ENCODE measurements at regions not wholly inside any gene's neighbourhood (a gene's known extent, or its start where the extent isn't known, plus 50 kb on each side); places are given as distances from the start of the nearest gene placed in this dataset.

DNA sequence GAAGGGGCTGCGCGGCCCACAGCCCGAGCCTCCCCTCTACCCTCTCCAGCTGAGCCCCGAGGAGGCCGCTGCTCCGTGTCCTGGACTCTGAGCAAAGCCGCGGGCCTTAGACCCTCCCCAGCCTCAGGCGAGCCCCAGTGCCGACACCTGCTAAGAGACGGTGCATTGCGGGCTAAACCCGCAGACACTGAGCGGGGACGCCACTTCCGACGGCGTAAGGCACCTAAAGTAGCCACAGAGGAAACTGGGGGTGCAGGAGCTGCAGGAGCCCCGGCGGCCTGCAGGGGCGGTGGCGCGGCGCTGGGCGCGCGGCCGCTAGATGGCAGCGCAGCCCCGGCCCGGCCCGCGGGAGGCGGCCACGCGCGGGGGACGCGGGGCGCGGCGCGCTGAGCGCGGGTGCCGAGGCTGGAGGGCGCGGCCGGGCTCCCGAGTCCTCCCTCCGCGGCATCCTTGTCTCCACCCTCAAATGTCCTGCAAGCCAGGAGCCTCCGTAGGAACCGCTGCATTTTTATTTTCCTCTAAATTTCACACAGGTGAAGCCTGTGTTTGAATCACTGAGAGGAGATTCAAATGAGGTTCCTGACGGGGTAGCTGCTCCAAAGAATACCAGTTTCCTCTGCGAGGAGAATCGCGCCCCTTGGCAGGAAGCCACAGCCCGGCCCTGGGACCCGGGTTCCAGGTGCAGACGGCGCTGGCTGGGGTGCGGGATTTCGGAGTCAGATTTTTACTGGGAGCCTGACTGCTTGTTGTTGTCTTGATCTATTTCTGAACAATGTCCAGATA is 650.5 kb downstream of the GALR1 start:
- no peaks in the 10 kb centered on the region for H3K9me3 ChIP-seq (ENCODE audit: control insufficient read depth in 1 of 2, low read length in 2 of 2)
- H3K4me3 ChIP-seq (ENCODE audit: low read depth in 1 of 2, low read length in 2 of 2) = peak overlapping the region in 1 of 2 donors; percentile 51
- H3K4me1 ChIP-seq (ENCODE audit: control insufficient read depth in 1 of 2, insufficient read depth in 2 of 2, low read length in 2 of 2) = peaks cover 0 to 5% of the 10 kb centered on the region in 2 donors
- H3K27me3 ChIP-seq (ENCODE audit: low read depth, low read length) = no peaks in the 10 kb centered on the region
- H3K36me3 ChIP-seq (ENCODE audit: control insufficient read depth in 1 of 2, insufficient read depth in 2 of 2, low read length in 2 of 2) = no peaks in the 10 kb centered on the region
- no peak overlapping the region for H3K27ac ChIP-seq (ENCODE audit: low read length)

DNA sequence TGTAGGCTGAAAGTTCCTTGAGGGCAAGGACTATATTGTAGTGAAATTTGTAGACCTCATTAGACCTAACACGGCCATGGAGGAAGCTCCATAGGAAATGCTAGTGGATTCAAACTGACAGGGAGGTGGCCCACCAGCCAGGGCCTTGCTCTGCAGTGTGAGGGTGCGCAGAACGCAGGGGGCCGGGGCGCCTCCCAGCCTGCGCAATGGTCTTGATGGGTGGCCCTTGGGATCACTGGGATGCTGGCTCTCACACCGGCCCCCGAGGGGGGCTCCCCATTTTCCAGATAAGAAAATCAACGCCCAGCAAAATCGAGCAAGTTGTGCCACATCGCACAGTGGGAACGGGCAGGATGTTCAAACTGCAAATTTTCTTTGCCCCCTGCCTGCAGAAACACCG is 655.4 kb downstream of the GALR1 start:
- Histone ChIP-seq H3K4me1 (ENCODE audit: control insufficient read depth in 1 of 2, insufficient read depth in 2 of 2, low read length in 2 of 2) (peaks cover 0 to under 1% of the 10 kb centered on the region in 2 donors), H3K9me3 (ENCODE audit: control insufficient read depth in 1 of 2, low read length in 2 of 2) (no peaks in the 10 kb centered on the region), H3K27ac (ENCODE audit: low read length) (no peak overlapping the region), H3K4me3 (ENCODE audit: low read depth in 1 of 2, low read length in 2 of 2) (no peak overlapping the region), H3K36me3 (ENCODE audit: control insufficient read depth in 1 of 2, insufficient read depth in 2 of 2, low read length in 2 of 2) (no peaks in the 10 kb centered on the region), H3K27me3 (ENCODE audit: low read depth, low read length) (no peaks in the 10 kb centered on the region)

DNA sequence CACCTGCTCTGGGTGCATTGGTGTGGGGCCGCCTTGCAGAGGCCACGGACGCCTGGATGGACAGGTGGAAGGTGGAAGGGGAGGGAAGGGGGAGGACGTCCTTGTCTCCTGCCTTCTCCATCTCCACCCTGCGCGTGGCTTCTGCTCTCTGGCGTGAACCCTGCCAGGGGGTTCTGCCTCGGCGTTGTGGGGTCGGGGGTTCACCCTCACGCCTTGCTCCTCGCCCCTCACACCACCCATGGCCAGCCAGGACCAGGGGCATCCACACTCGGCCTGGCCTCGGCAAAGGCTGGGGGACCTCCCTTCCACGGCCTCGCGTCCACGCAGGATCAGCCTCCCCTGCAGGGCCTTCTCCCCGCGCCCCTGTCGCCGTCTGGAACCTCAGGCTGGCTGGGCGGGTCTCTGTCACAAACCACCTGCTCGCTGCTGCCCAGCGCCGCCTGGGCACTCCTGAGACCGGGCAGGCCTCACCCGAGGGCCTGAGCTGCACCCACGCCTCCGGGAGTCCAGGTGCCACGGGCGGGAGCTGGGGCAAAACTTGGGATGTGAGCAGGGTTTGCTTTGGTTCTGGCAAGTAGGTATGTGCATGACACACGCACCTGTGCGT is 655.9 kb downstream of the GALR1 start:
- Histone ChIP-seq H3K4me1 (ENCODE audit: control insufficient read depth in 1 of 2, insufficient read depth in 2 of 2, low read length in 2 of 2) (no peaks in the 10 kb centered on the region), H3K9me3 (ENCODE audit: control insufficient read depth in 1 of 2, low read length in 2 of 2) (no peaks in the 10 kb centered on the region), H3K36me3 (ENCODE audit: control insufficient read depth in 1 of 2, insufficient read depth in 2 of 2, low read length in 2 of 2) (no peaks in the 10 kb centered on the region), H3K27me3 (ENCODE audit: low read depth, low read length) (no peaks in the 10 kb centered on the region), H3K27ac (ENCODE audit: low read length) (no peak overlapping the region), H3K4me3 (ENCODE audit: low read depth in 1 of 2, low read length in 2 of 2) (no peak overlapping the region)

DNA sequence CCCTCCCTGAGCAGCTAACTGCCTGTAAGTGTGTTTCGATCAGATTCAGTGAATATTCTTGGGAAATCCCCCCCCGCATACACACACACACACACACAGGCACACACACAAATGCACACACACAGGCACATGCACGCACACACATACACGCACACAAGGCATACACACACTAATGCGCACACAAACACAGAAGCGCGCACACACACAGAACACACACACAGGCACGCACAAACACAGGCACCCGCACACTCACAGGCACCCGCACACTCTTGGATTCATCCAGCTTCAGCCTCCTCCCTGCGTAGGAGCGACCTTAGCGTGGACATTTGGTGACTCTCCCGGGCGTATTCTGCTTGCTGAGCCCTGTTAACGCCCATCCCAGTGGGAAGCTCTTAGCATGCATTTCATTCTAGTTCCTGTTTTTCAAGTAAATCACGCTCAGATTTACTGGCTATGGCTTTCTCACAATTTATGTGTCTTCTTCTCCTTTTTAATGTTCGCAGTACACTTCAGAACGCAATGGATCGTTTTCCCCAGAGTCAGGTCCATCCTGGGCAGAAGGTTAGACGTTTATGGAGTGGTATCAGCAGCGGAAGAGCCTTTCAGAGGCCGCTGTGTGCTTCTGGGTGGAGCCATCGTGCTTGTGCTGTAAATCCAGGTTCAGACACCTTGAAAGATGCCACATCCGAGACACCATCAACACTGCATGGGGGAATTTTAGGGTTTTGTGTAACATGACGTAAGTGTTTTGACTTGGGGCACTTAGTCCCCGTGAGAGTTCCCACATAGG is 656.6 kb downstream of the GALR1 start:
- H3K27me3 ChIP-seq (ENCODE audit: low read depth, low read length) = no peaks in the 10 kb centered on the region
- H3K4me3 ChIP-seq (ENCODE audit: low read depth in 1 of 2, low read length in 2 of 2) = no peak overlapping the region
- no peaks in the 10 kb centered on the region for H3K36me3 ChIP-seq (ENCODE audit: control insufficient read depth in 1 of 2, insufficient read depth in 2 of 2, low read length in 2 of 2)
- H3K9me3 ChIP-seq (ENCODE audit: control insufficient read depth in 1 of 2, low read length in 2 of 2) = no peaks in the 10 kb centered on the region
- H3K27ac ChIP-seq (ENCODE audit: low read length) = no peak overlapping the region
- H3K4me1 ChIP-seq (ENCODE audit: control insufficient read depth in 1 of 2, insufficient read depth in 2 of 2, low read length in 2 of 2) = no peaks in the 10 kb centered on the region

DNA sequence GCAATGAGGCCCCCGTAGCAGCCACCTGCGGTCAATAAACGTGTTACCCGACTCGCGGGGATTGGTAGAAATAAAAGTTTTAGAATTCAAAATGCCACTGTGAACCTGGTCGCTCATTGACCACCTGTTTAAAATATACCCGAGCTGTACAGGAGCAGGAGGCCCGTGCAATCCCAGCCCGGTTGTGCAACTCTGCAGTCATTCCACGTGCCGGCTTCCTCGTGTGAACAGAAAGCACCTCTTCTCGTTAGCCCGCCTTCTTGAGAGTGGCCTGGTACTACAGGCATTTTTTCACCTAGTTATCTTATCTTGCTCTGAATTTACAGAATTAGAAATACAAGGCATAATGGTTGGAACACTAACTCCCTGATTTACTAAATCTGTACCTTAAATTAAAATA is 660.7 kb downstream of the GALR1 start:
- H3K36me3 ChIP-seq (ENCODE audit: control insufficient read depth in 1 of 2, insufficient read depth in 2 of 2, low read length in 2 of 2) = no peaks in the 10 kb centered on the region
- no peaks in the 10 kb centered on the region for H3K9me3 ChIP-seq (ENCODE audit: control insufficient read depth in 1 of 2, low read length in 2 of 2)
- no peak overlapping the region for H3K4me3 ChIP-seq (ENCODE audit: low read depth in 1 of 2, low read length in 2 of 2)
- H3K4me1 ChIP-seq (ENCODE audit: control insufficient read depth in 1 of 2, insufficient read depth in 2 of 2, low read length in 2 of 2) = no peaks in the 10 kb centered on the region
- H3K27me3 ChIP-seq (ENCODE audit: low read depth, low read length) = no peaks in the 10 kb centered on the region
- H3K27ac ChIP-seq (ENCODE audit: low read length) = no peak overlapping the region

DNA sequence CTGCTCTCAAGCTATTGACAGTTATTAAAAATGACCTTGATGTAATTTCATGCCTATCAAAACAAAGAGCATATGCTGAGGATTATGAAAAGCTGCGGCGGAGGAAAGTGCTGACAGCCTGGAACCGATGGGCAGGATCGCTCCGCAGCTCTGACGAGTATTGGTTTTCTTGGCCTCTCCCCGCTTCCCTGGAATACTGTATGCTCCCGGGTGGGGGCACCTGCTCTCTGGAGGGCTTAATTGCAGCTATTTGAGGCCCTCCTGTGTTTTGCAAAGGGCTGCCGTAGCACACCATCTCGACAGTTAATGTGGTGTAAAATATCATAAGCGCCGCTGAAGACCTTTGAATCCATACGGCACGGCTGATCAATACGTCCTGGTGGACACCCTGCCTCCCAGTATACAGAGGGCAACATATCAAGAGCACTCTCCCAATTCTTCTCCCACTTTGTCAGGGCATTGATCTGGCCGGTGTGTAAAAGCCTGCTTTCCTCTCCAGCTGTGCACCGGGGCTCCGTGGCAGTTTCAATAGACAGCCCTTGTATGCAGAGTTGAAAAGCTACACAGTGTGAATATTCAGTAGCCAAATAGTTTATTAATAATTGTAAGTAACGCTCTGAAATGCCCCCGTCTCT is 662.4 kb downstream of the GALR1 start:
- H3K27ac ChIP-seq (ENCODE audit: low read length) = no peak overlapping the region

DNA sequence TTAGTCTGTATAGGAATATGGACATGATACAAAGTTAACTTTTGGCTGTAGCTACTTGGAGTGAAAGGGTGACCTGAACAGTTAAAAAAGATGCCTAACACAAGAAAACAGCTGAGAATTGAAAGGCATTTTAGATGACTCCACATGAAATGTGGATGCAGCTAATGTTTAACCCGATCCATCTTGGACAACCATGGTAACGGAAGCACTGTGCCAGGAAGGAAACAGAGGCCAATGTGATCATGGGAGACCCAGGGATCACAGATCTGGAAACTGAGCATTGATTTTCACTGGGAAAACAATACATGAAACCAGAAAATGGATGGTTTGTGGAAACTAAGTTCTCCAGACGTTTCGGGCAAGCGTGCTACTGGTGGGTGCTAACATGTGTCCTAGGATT is 669.1 kb downstream of the GALR1 start:
- Histone ChIP-seq H3K27me3 (ENCODE audit: low read depth, low read length) (no peaks in the 10 kb centered on the region), H3K36me3 (ENCODE audit: control insufficient read depth in 1 of 2, insufficient read depth in 2 of 2, low read length in 2 of 2) (no peaks in the 10 kb centered on the region), H3K9me3 (ENCODE audit: control insufficient read depth in 1 of 2, low read length in 2 of 2) (no peaks in the 10 kb centered on the region), H3K4me1 (ENCODE audit: control insufficient read depth in 1 of 2, insufficient read depth in 2 of 2, low read length in 2 of 2) (no peaks in the 10 kb centered on the region), H3K27ac (ENCODE audit: low read length) (no peak overlapping the region), H3K4me3 (ENCODE audit: low read depth in 1 of 2, low read length in 2 of 2) (no peak overlapping the region)

More for the DNA sequence above, 662.4 kb downstream of the GALR1 start:
- Histone ChIP-seq H3K9me3 (ENCODE audit: control insufficient read depth in 1 of 2, low read length in 2 of 2) (no peaks in the 10 kb centered on the region), H3K4me3 (ENCODE audit: low read depth in 1 of 2, low read length in 2 of 2) (no peak overlapping the region), H3K27me3 (ENCODE audit: low read depth, low read length) (no peaks in the 10 kb centered on the region), H3K36me3 (ENCODE audit: control insufficient read depth in 1 of 2, insufficient read depth in 2 of 2, low read length in 2 of 2) (no peaks in the 10 kb centered on the region), H3K4me1 (ENCODE audit: control insufficient read depth in 1 of 2, insufficient read depth in 2 of 2, low read length in 2 of 2) (no peaks in the 10 kb centered on the region)

DNA sequence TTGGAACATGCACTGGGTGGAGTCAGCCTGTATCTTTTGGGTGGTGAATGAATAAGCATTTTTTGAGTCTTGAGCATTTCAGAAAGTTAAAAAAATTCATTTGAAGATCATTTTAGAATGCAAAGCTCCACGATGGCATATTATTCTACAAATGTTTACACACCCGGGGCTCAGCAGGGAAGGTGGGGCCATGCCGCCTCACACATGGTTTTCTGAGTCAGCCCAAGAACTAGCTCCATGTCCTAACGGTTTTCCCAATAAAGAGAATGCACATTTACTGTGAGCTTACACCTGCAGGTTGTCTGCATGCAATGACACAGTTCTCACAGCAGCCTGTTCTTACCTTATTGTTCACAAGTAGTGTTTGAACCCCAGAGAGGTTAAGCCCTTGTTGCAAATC is 670.3 kb downstream of the GALR1 start:
- Histone ChIP-seq H3K36me3 (ENCODE audit: control insufficient read depth in 1 of 2, insufficient read depth in 2 of 2, low read length in 2 of 2) (no peaks in the 10 kb centered on the region), H3K4me1 (ENCODE audit: control insufficient read depth in 1 of 2, insufficient read depth in 2 of 2, low read length in 2 of 2) (no peaks in the 10 kb centered on the region)

DNA sequence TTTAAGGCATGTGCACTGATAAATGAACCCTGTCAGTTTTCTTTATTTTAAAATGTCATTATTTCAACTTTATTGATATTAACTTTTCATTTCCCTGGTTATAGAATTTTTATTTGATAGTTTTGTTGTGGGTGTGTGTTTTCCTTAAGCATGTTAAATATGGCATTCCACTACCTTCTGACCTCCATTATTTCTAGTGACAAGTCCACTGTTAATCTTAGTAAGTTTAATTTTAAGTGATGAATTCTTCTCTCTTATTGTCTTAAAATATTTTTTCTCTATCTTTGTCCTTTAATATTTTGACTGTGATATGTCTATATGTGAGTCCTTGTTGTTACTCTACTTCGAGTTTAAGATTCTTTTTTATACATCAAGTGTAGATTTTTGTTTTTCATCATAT is 685.7 kb downstream of the GALR1 start:
- H3K9me3 ChIP-seq (ENCODE audit: control insufficient read depth in 1 of 2, low read length in 2 of 2) = no peaks in the 10 kb centered on the region
- H3K4me1 ChIP-seq (ENCODE audit: control insufficient read depth in 1 of 2, insufficient read depth in 2 of 2, low read length in 2 of 2) = no peaks in the 10 kb centered on the region
- H3K27ac ChIP-seq (ENCODE audit: low read length) = no peak overlapping the region
- no peaks in the 10 kb centered on the region for H3K27me3 ChIP-seq (ENCODE audit: low read depth, low read length)
- H3K4me3 ChIP-seq (ENCODE audit: low read depth in 1 of 2, low read length in 2 of 2) = no peak overlapping the region
- H3K36me3 ChIP-seq (ENCODE audit: control insufficient read depth in 1 of 2, insufficient read depth in 2 of 2, low read length in 2 of 2) = no peaks in the 10 kb centered on the region

More for the DNA sequence above, 670.3 kb downstream of the GALR1 start:
- Histone ChIP-seq H3K27ac (ENCODE audit: low read length) (no peak overlapping the region), H3K9me3 (ENCODE audit: control insufficient read depth in 1 of 2, low read length in 2 of 2) (no peaks in the 10 kb centered on the region), H3K4me3 (ENCODE audit: low read depth in 1 of 2, low read length in 2 of 2) (no peak overlapping the region), H3K27me3 (ENCODE audit: low read depth, low read length) (no peaks in the 10 kb centered on the region)

DNA sequence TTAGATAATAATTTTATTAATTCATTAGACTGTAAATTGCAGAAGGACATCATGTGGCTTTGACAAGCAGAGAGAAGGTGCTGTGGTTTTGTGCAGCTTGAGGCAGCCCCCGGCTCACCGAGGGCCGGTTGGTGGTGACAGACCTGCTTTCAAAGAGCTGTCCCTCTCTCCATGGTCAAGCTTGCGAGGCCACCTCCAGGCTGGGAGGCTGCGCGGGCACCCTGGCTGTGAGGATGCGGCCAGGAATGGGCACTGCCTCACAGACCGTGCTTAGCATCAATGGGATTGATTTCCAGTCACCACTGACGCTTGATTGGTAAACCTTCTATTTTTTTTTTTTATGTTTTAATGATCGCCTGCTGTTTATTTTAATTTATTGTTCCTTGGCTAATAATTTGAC is 690.9 kb downstream of the GALR1 start:
- Histone ChIP-seq H3K4me3 (ENCODE audit: low read depth in 1 of 2, low read length in 2 of 2) (no peak overlapping the region), H3K36me3 (ENCODE audit: control insufficient read depth in 1 of 2, insufficient read depth in 2 of 2, low read length in 2 of 2) (no peaks in the 10 kb centered on the region), H3K4me1 (ENCODE audit: control insufficient read depth in 1 of 2, insufficient read depth in 2 of 2, low read length in 2 of 2) (no peaks in the 10 kb centered on the region), H3K27ac (ENCODE audit: low read length) (no peak overlapping the region), H3K9me3 (ENCODE audit: control insufficient read depth in 1 of 2, low read length in 2 of 2) (no peaks in the 10 kb centered on the region), H3K27me3 (ENCODE audit: low read depth, low read length) (no peaks in the 10 kb centered on the region)

DNA sequence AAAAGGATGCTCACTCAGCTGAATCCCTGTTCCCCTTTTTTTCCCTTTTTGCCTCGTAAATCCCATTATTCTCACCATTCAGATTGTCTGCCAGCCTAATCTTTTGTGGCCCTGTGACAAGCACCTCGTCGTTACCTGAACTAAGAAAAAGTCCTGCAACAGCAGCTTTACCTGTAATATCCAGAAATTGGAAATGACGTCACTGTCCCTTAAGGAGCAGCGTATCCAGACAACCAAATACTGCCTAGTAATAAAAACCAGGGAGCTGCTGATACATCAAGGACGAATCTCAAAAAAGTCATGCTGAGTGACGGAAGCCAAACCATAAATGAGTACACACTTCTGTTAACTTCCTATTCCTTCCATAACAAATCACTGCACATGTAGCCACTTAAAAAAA is 694.9 kb downstream of the GALR1 start:
- no peaks in the 10 kb centered on the region for H3K4me1 ChIP-seq (ENCODE audit: control insufficient read depth in 1 of 2, insufficient read depth in 2 of 2, low read length in 2 of 2)
- no peaks in the 10 kb centered on the region for H3K27me3 ChIP-seq (ENCODE audit: low read depth, low read length)
- H3K9me3 ChIP-seq (ENCODE audit: control insufficient read depth in 1 of 2, low read length in 2 of 2) = no peaks in the 10 kb centered on the region
- no peak overlapping the region for H3K27ac ChIP-seq (ENCODE audit: low read length)
- H3K4me3 ChIP-seq (ENCODE audit: low read depth in 1 of 2, low read length in 2 of 2) = no peak overlapping the region
- no peaks in the 10 kb centered on the region for H3K36me3 ChIP-seq (ENCODE audit: control insufficient read depth in 1 of 2, insufficient read depth in 2 of 2, low read length in 2 of 2)
